ENCODE measurements at regions not wholly inside any gene's neighbourhood (a gene's known extent, or its start where the extent isn't known, plus 50 kb on each side); places are given as distances from the start of the nearest gene placed in this dataset.

DNA sequence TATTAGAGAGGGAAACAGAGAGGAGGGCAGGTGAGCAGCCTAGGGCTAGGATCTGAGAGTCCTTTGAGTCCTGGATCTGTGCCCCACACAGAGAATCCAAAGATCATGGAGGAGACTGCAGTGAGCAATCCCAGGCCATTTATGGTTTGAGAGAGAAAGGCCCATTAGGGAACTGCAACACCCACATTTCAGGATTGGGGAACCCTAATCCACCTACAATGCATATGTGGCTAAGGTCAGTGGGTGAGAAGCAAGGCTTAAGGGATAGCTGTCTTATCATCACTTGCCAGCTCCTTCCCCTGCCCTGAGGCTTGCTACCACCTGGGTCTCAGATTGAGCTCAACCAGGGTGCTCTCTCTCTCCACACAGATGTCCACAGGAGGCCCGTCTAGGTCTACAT lies 781.1 kb upstream of the AMELY start:
- no peaks in the 10 kb centered on the region for H3K27me3 ChIP-seq
- in situ Hi-C loops (cut with MboI; ENCODE audit: low sequenced_read_pairs in 4 of 4) (no loop called here), intact Hi-C loops (cut with DNase I; ENCODE audit: low total_unique reads) (no loop called here)
- no peaks in the 10 kb centered on the region for H3K9me3 ChIP-seq
- no peak for DNase-seq
- H3K27ac ChIP-seq, result no peak overlapping the region
- H3K36me3 ChIP-seq, result no peaks in the 10 kb centered on the region
- no peak for ATAC-seq
- H3K4me1 ChIP-seq, result no peaks in the 10 kb centered on the region
- TF ChIP-seq POLR2A (IDR thresholded peaks at IDR 0.05), result no peak
- TF ChIP-seq, protein P1, sequence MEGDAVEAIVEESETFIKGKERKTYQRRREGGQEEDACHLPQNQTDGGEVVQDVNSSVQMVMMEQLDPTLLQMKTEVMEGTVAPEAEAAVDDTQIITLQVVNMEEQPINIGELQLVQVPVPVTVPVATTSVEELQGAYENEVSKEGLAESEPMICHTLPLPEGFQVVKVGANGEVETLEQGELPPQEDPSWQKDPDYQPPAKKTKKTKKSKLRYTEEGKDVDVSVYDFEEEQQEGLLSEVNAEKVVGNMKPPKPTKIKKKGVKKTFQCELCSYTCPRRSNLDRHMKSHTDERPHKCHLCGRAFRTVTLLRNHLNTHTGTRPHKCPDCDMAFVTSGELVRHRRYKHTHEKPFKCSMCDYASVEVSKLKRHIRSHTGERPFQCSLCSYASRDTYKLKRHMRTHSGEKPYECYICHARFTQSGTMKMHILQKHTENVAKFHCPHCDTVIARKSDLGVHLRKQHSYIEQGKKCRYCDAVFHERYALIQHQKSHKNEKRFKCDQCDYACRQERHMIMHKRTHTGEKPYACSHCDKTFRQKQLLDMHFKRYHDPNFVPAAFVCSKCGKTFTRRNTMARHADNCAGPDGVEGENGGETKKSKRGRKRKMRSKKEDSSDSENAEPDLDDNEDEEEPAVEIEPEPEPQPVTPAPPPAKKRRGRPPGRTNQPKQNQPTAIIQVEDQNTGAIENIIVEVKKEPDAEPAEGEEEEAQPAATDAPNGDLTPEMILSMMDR (IDR thresholded peaks at IDR 0.05 in 4 of 5, conservative IDR thresholded peaks at IDR 0.05 in 1 of 5), result no peak
- no peak overlapping the region for H3K4me3 ChIP-seq

DNA sequence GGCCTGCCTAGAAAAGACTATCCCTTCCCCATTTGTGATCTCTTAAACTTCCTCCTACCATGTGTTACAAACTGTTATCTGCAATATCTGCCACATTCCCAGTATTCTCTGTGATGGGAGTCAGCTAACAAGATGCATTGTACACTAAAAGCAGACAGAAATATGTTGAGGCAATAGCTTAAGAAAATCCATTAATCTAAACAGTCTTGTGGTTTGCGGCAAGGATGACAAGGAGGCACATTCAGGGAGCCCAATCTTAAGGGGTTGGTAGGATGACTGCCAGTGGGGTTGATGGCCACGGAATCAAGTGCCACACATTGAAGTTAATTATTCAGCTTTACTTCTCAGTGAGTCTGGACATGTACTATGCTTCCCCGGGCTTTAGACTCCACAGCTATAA lies 775.5 kb upstream of the AMELY start:
- Histone ChIP-seq H3K9me3 (no peaks in the 10 kb centered on the region), H3K27ac (no peak overlapping the region), H3K36me3 (no peaks in the 10 kb centered on the region), H3K4me1 (no peaks in the 10 kb centered on the region), H3K27me3 (no peaks in the 10 kb centered on the region), H3K4me3 (no peak overlapping the region)
- in situ Hi-C loops (cut with MboI; ENCODE audit: low sequenced_read_pairs in 4 of 4), result no loop called here
- ATAC-seq, result no peak
- TF ChIP-seq POLR2A (IDR thresholded peaks at IDR 0.05), result no peak
- TF ChIP-seq, protein P1 (IDR thresholded peaks at IDR 0.05 in 4 of 5, conservative IDR thresholded peaks at IDR 0.05 in 1 of 5), result no peak
- DNase-seq, result no peak
- intact Hi-C loops (cut with DNase I; ENCODE audit: low total_unique reads), result no loop called here

DNA sequence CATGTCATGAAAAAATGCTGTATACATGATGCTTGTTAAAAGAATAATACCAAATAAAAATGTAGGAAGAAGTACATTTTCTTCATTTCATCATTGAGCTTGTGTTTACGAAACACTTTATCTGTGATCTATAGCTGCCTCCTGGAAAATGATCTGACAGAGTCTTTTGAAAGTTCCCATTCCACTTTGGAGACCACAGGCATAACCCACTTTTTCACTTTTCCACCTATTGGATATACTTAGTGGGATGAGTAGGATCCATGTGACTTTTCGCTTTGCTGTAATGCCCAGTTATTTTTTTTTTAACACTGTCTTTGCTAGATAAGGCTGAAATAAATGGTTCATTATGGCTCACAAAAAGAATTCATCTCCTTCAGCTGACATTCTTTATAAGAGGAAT lies 773.0 kb upstream of the AMELY start:
- Histone ChIP-seq H3K4me3 (no peak overlapping the region), H3K27me3 (no peaks in the 10 kb centered on the region), H3K27ac (no peak overlapping the region), H3K4me1 (no peaks in the 10 kb centered on the region), H3K9me3 (no peaks in the 10 kb centered on the region), H3K36me3 (no peaks in the 10 kb centered on the region)
- DNase-seq (no peak), ATAC-seq (no peak)
- in situ Hi-C loops (cut with MboI; ENCODE audit: low sequenced_read_pairs in 4 of 4) (no loop called here), intact Hi-C loops (cut with DNase I; ENCODE audit: low total_unique reads) (no loop called here)
- TF ChIP-seq, protein P1 (IDR thresholded peaks at IDR 0.05 in 4 of 5, conservative IDR thresholded peaks at IDR 0.05 in 1 of 5), result no peak

DNA sequence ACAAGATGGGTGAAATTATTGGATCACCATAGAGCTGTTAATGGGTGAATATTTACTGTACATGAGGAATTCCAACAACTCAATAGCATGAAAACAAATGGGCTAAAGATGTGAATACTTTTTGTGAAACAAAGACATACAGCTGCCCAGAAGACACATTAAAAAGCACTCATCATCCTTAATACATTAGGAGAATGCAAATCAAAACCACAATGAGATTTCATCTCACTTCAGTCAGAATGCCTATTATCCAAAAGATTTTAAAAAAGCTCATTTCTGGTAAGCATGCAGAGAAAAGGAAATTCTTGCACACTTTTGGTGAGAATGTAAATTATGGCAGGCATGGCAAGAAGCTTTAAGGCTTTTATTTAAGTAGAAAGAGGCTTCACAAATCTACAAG lies 770.8 kb upstream of the AMELY start:
- Histone ChIP-seq H3K4me1 (no peaks in the 10 kb centered on the region), H3K27ac (no peak overlapping the region), H3K4me3 (no peak overlapping the region), H3K36me3 (no peaks in the 10 kb centered on the region), H3K27me3 (no peaks in the 10 kb centered on the region), H3K9me3 (no peaks in the 10 kb centered on the region)
- in situ Hi-C loops (cut with MboI; ENCODE audit: low sequenced_read_pairs in 4 of 4), result no loop called here
- DNase-seq (no peak), ATAC-seq (no peak)
- no peak for TF ChIP-seq POLR2A (IDR thresholded peaks at IDR 0.05)
- TF ChIP-seq, protein P1 (IDR thresholded peaks at IDR 0.05 in 4 of 5, conservative IDR thresholded peaks at IDR 0.05 in 1 of 5), result no peak
- intact Hi-C loops (cut with DNase I; ENCODE audit: low total_unique reads), result no loop called here

DNA sequence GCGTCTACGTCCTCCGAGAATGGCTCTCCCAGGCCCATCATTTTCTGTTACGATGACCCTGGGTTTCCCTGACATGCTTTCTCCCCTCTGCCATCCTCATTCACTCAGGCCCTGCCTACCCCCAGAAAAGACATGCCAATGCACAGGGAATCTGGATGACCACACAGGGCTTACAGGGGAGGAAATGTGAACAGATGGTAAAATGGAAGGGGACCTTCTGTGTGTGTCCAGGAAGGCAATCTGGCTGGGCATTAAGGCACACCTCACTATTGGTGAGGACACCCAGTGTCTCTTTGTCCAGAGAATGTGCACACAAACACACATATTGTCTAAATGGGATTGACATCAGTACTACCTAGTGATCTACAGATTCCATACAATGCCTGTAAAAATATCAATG lies 769.9 kb upstream of the AMELY start:
- intact Hi-C loops (cut with DNase I; ENCODE audit: low total_unique reads), result no loop called here
- ATAC-seq (no peak), DNase-seq (no peak)
- Histone ChIP-seq H3K36me3 (no peaks in the 10 kb centered on the region), H3K27ac (no peak overlapping the region), H3K4me1 (no peaks in the 10 kb centered on the region), H3K4me3 (no peak overlapping the region), H3K27me3 (no peaks in the 10 kb centered on the region), H3K9me3 (no peaks in the 10 kb centered on the region)
- in situ Hi-C loops (cut with MboI; ENCODE audit: low sequenced_read_pairs in 4 of 4), result no loop called here
- no peak for TF ChIP-seq POLR2A (IDR thresholded peaks at IDR 0.05)
- TF ChIP-seq, protein P1 (IDR thresholded peaks at IDR 0.05 in 4 of 5, conservative IDR thresholded peaks at IDR 0.05 in 1 of 5), result no peak

Data from gastrocnemius medialis (tissue), 4 donors.